ENCODE measurements at regions not wholly inside any gene's neighbourhood (a gene's known extent, or its start where the extent isn't known, plus 50 kb on each side); places are given as distances from the start of the nearest gene placed in this dataset.
A peak's percentile ranks its signal among the peaks of the same experiment; 100 is the strongest.
"Not testable (repeated sequence)": the region's sequence is repeated elsewhere in the genome, so short reads cannot be mapped to it uniquely, and the experiment has no call there.

DNA sequence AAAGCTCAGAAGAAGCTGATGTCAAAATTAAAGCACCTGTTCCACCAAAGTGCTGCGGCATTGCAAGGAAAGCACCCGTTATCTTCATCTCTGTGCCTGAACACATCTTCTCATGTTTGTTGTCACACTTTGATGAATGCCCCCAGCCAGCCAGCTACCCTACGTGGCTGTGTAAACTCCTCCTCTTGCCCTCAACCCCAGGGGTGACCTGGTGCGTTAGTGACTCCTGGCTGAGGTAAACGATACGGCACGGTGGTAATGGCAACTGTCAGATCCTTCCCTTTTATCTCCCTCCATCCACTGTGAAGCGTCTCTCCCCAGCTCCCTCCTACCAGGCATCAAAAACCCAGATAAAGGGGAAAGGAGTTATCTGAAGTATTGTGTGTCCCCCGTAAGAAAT, 90.6 kb upstream of the WWC2 start:
- ChIA-PET CTCF (ENCODE audit: partially characterized antibody) (no interaction called here), POLR2A (ENCODE audit: partially characterized antibody) (no interaction called here)
- H3K36me3 ChIP-seq (ENCODE audit: insufficient read depth, low read length) = no peaks in the 10 kb centered on the region
- no peaks in the 10 kb centered on the region for H3K9me3 ChIP-seq (ENCODE audit: control insufficient read depth in 1 of 2, low read length in 2 of 2)
- DNase-seq = no peak
- no peak overlapping the region for H3K27ac Mint-ChIP-seq
- intact Hi-C loops (cut with micrococcal nuclease) = no loop called here
- no peaks in the 10 kb centered on the region for H3K36me3 Mint-ChIP-seq
- no peak overlapping the region for H3K4me3 ChIP-seq (ENCODE audit: low read length in 2 of 2)
- H3K27me3 Mint-ChIP-seq = peaks cover 7 to 15% of the 10 kb centered on the region in 2 donors
- H3K27me3 ChIP-seq (ENCODE audit: insufficient read depth, low read length) = no peaks in the 10 kb centered on the region
- peaks cover 0 to 14% (median 7%) of the 10 kb centered on the region in 8 donors for H3K9me3 Mint-ChIP-seq
- H3K4me1 ChIP-seq (ENCODE audit: insufficient read depth, low read length) = no peaks in the 10 kb centered on the region
- no peaks in the 10 kb centered on the region for H3K4me1 Mint-ChIP-seq
- no peak overlapping the region for H3K4me3 Mint-ChIP-seq
- H3K27ac ChIP-seq (ENCODE audit: low read depth, low read length) = no peak overlapping the region

DNA sequence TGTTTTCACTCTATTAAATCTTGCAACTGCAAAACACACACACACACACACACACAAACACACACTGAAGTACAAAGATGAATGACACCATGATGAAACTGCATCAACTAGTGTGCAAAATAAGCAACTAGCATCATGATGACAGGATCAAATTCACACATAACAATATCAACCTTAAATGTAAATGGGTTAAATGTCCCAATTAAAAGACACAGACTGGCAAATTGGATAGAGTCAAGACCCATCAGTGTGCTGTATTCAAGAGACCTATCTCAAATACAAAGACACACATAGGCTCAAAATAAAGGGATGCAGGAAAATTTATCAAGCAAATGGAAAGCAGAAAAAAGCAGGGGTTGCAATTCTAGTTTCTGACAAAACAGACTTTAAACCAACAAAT, 87.2 kb upstream of the DCTD start:
- peak overlapping the region in 1 of 8 donors; percentile 11 for H3K4me3 Mint-ChIP-seq
- H3K27ac Mint-ChIP-seq; H3K27ac ChIP-seq (ENCODE audit: low read depth, low read length); CTCF ChIA-PET (ENCODE audit: partially characterized antibody); H3K9me3 ChIP-seq (ENCODE audit: control insufficient read depth in 1 of 2, low read length in 2 of 2); H3K27me3 ChIP-seq (ENCODE audit: insufficient read depth, low read length); DNase-seq; H3K4me1 ChIP-seq (ENCODE audit: insufficient read depth, low read length); POLR2A ChIA-PET (ENCODE audit: partially characterized antibody); intact Hi-C loops (cut with micrococcal nuclease); H3K4me1 Mint-ChIP-seq; H3K36me3 Mint-ChIP-seq; H3K36me3 ChIP-seq (ENCODE audit: insufficient read depth, low read length); H3K4me3 ChIP-seq (ENCODE audit: low read length in 2 of 2): not testable (repeated sequence)
- peaks cover 0 to 19% (median 7%) of the 10 kb centered on the region in 8 donors for H3K9me3 Mint-ChIP-seq
- H3K27me3 Mint-ChIP-seq = peaks cover 9 to 20% of the 10 kb centered on the region in 2 donors

DNA sequence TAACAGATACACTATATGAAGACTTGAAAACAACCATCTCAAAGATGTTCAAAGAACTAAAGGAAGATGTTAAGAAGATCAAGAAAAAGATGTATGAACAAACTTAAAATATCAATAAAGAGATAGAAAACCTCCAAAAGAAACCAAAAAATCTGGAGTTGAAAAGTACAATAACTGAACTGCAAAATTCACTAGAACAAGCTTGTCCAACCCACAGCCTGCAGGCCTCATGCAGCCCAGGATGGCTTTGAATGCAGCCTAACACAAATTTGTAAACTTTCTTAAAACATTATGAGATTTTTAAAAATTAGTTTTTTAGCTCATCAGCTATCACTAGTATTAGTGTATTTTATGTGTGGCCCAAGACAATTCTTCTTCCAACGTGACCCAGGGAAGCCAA, 77.0 kb upstream of the DCTD start:
- H3K27ac Mint-ChIP-seq = no peak overlapping the region
- intact Hi-C loops (cut with micrococcal nuclease) = no loop called here
- no peak overlapping the region for H3K4me3 ChIP-seq (ENCODE audit: low read length in 2 of 2)
- peaks cover 0 to 7% of the 10 kb centered on the region in 2 donors for H3K36me3 Mint-ChIP-seq
- ChIA-PET POLR2A (ENCODE audit: partially characterized antibody) (no interaction called here), CTCF (ENCODE audit: partially characterized antibody) (no interaction called here)
- peaks cover 0 to 2% of the 10 kb centered on the region in 2 donors for H3K27me3 Mint-ChIP-seq
- H3K9me3 ChIP-seq (ENCODE audit: control insufficient read depth in 1 of 2, low read length in 2 of 2) = peaks cover 0 to 4% of the 10 kb centered on the region in 2 donors
- no peaks in the 10 kb centered on the region for H3K4me1 Mint-ChIP-seq
- no peak overlapping the region for H3K27ac ChIP-seq (ENCODE audit: low read depth, low read length)
- H3K4me1 ChIP-seq (ENCODE audit: insufficient read depth, low read length) = no peaks in the 10 kb centered on the region
- no peaks in the 10 kb centered on the region for H3K27me3 ChIP-seq (ENCODE audit: insufficient read depth, low read length)
- peaks cover 0 to 36% (median 27%) of the 10 kb centered on the region in 8 donors for H3K9me3 Mint-ChIP-seq
- no peaks in the 10 kb centered on the region for H3K36me3 ChIP-seq (ENCODE audit: insufficient read depth, low read length)
- no peak for DNase-seq
- no peak overlapping the region for H3K4me3 Mint-ChIP-seq

DNA sequence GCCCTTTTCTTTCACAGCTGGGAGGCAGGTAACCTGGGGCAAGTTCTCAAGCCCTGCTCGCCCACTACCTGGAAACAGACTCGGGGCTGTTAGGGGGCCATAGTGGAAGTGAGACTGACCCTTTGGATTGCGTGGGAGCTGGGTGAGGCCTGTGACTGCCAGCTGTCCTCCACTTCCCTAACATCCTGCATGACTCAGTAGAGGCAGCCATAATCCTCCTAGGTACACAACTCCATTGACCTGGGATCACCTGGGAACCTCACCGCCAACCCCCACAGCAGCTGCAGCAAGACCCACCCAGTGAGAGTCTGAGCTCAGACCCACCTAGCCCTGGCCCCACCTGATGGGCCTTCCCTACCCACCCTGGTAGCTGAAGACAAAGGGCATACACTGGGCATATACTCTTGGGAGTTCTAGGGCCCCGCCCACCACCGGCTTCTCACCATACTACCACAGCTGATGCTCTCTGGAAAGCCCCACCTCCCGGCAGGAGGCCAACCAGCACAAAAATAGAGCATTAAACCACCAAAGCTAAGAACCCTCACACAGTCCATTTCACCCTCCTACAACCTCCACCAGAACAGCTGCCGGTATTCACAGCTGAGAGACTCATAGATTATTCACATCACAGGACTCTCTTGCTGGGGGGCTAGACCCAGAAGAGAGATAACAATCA, 61.1 kb upstream of the DCTD start:
- H3K27ac Mint-ChIP-seq = no peak overlapping the region
- ChIA-PET POLR2A (ENCODE audit: partially characterized antibody) (no interaction called here), CTCF (ENCODE audit: partially characterized antibody) (interaction anchor here (0.9 kb wide), 1 partner anchor 95 kb away, joined by 3 read pairs; no protein-coding TSS in a partner anchor)
- no peak overlapping the region for H3K4me3 Mint-ChIP-seq
- no peak overlapping the region for H3K4me3 ChIP-seq (ENCODE audit: low read length in 2 of 2)
- H3K9me3 Mint-ChIP-seq = peaks cover 0 to 4% (median 0%) of the 10 kb centered on the region in 8 donors
- no peaks in the 10 kb centered on the region for H3K9me3 ChIP-seq (ENCODE audit: control insufficient read depth in 1 of 2, low read length in 2 of 2)
- intact Hi-C loops (cut with micrococcal nuclease) = no loop called here
- H3K4me1 Mint-ChIP-seq = no peaks in the 10 kb centered on the region
- no peak overlapping the region for H3K27ac ChIP-seq (ENCODE audit: low read depth, low read length)
- H3K36me3 Mint-ChIP-seq = no peaks in the 10 kb centered on the region
- no peaks in the 10 kb centered on the region for H3K36me3 ChIP-seq (ENCODE audit: insufficient read depth, low read length)
- H3K4me1 ChIP-seq (ENCODE audit: insufficient read depth, low read length) = no peaks in the 10 kb centered on the region
- H3K27me3 Mint-ChIP-seq = peaks cover 21 to 50% of the 10 kb centered on the region in 2 donors
- H3K27me3 ChIP-seq (ENCODE audit: insufficient read depth, low read length) = no peaks in the 10 kb centered on the region
- no peak for DNase-seq

- Histone ChIP-seq H3K9me3 (ENCODE audit: control insufficient read depth in 1 of 2, low read length in 2 of 2) (no peaks in the 10 kb centered on the region), H3K27ac (ENCODE audit: low read depth, low read length) (no peak overlapping the region), H3K36me3 (ENCODE audit: insufficient read depth, low read length) (no peaks in the 10 kb centered on the region), H3K4me1 (ENCODE audit: insufficient read depth, low read length) (no peaks in the 10 kb centered on the region), H3K27me3 (ENCODE audit: insufficient read depth, low read length) (no peaks in the 10 kb centered on the region), H3K4me3 (ENCODE audit: low read length in 2 of 2) (no peak overlapping the region)
- Mint-ChIP-seq H3K9me3 (peaks cover 0 to 2% (median 0%) of the 10 kb centered on the region in 8 donors), H3K4me1 (no peaks in the 10 kb centered on the region), H3K4me3 (no peak overlapping the region), H3K27me3 (peaks cover 17 to 37% of the 10 kb centered on the region in 2 donors), H3K27ac (no peak overlapping the region), H3K36me3 (no peaks in the 10 kb centered on the region)
- POLR2A ChIA-PET (ENCODE audit: partially characterized antibody) = no interaction called here
- CTCF ChIA-PET (ENCODE audit: partially characterized antibody) = no interaction called here
- intact Hi-C loops (cut with micrococcal nuclease) = no loop called here
- DNase-seq = no peak
Observed at GRCh38 chr4:182975806-182976205, 58.6 kb upstream of the DCTD start.

DNA sequence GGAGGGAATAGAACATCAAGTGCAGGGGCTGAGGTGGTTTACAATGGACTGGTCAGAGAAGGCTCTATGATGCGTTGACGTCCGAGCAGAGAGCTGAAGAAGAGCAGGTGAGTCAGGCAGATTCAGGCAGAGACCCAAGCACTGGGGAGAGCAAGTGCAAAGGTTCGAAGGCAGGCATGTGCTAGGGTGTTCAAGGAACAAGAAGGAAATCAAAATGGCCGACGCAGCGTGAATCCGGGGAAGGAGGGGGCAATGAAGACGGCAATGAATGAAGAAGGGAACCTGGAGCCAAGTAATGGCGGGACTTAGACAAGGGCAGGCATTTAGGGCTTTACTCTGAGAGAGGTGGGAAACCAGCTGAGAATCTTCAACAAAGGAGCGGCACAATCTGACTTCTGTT, 56.8 kb upstream of the DCTD start:
- Mint-ChIP-seq H3K27me3 (peaks cover 25 to 36% of the 10 kb centered on the region in 2 donors), H3K9me3 (peaks cover 0 to 1% (median 0%) of the 10 kb centered on the region in 8 donors), H3K4me3 (no peak overlapping the region), H3K36me3 (no peaks in the 10 kb centered on the region), H3K27ac (no peak overlapping the region), H3K4me1 (no peaks in the 10 kb centered on the region)
- POLR2A ChIA-PET (ENCODE audit: partially characterized antibody) = no interaction called here
- CTCF ChIA-PET (ENCODE audit: partially characterized antibody) = no interaction called here
- Histone ChIP-seq H3K27ac (ENCODE audit: low read depth, low read length) (no peak overlapping the region), H3K27me3 (ENCODE audit: insufficient read depth, low read length) (no peaks in the 10 kb centered on the region), H3K4me1 (ENCODE audit: insufficient read depth, low read length) (no peaks in the 10 kb centered on the region), H3K36me3 (ENCODE audit: insufficient read depth, low read length) (no peaks in the 10 kb centered on the region), H3K9me3 (ENCODE audit: control insufficient read depth in 1 of 2, low read length in 2 of 2) (no peaks in the 10 kb centered on the region), H3K4me3 (ENCODE audit: low read length in 2 of 2) (no peak overlapping the region)
- intact Hi-C loops (cut with micrococcal nuclease) = no loop called here
- no peak for DNase-seq

- intact Hi-C loops (cut with micrococcal nuclease) = no loop called here
- Histone ChIP-seq H3K27me3 (ENCODE audit: insufficient read depth, low read length) (no peaks in the 10 kb centered on the region), H3K27ac (ENCODE audit: low read depth, low read length) (no peak overlapping the region), H3K9me3 (ENCODE audit: control insufficient read depth in 1 of 2, low read length in 2 of 2) (no peaks in the 10 kb centered on the region), H3K36me3 (ENCODE audit: insufficient read depth, low read length) (no peaks in the 10 kb centered on the region), H3K4me3 (ENCODE audit: low read length in 2 of 2) (no peak overlapping the region), H3K4me1 (ENCODE audit: insufficient read depth, low read length) (no peaks in the 10 kb centered on the region)
- no peak overlapping the region for H3K27ac Mint-ChIP-seq
- H3K27me3 Mint-ChIP-seq = peaks cover 26 to 35% of the 10 kb centered on the region in 2 donors
- H3K9me3 Mint-ChIP-seq = peaks cover 0 to 1% (median 0%) of the 10 kb centered on the region in 8 donors
- no peak for DNase-seq
- no peaks in the 10 kb centered on the region for H3K4me1 Mint-ChIP-seq
- no peak overlapping the region for H3K4me3 Mint-ChIP-seq
- H3K36me3 Mint-ChIP-seq = no peaks in the 10 kb centered on the region
- POLR2A ChIA-PET (ENCODE audit: partially characterized antibody) = no interaction called here
- CTCF ChIA-PET (ENCODE audit: partially characterized antibody) = no interaction called here
Observed at GRCh38 chr4:182973511-182973911, 56.3 kb upstream of the DCTD start.

GRCh38 chr4:182971702-182972101, 54.5 kb upstream of the DCTD start:
- Histone ChIP-seq H3K36me3 (ENCODE audit: insufficient read depth, low read length) (no peaks in the 10 kb centered on the region), H3K4me1 (ENCODE audit: insufficient read depth, low read length) (no peaks in the 10 kb centered on the region), H3K27ac (ENCODE audit: low read depth, low read length) (no peak overlapping the region), H3K27me3 (ENCODE audit: insufficient read depth, low read length) (no peaks in the 10 kb centered on the region), H3K4me3 (ENCODE audit: low read length in 2 of 2) (no peak overlapping the region), H3K9me3 (ENCODE audit: control insufficient read depth in 1 of 2, low read length in 2 of 2) (no peaks in the 10 kb centered on the region)
- H3K27ac Mint-ChIP-seq = no peak overlapping the region
- ChIA-PET CTCF (ENCODE audit: partially characterized antibody) (no interaction called here), POLR2A (ENCODE audit: partially characterized antibody) (no interaction called here)
- intact Hi-C loops (cut with micrococcal nuclease) = no loop called here
- no peak overlapping the region for H3K4me3 Mint-ChIP-seq
- no peaks in the 10 kb centered on the region for H3K36me3 Mint-ChIP-seq
- no peak for DNase-seq
- peaks cover 0 to 11% (median 5%) of the 10 kb centered on the region in 8 donors for H3K9me3 Mint-ChIP-seq
- peaks cover 34 to 39% of the 10 kb centered on the region in 2 donors for H3K27me3 Mint-ChIP-seq
- H3K4me1 Mint-ChIP-seq = no peaks in the 10 kb centered on the region

All from CD4-positive, alpha-beta memory T cell (primary cell).